GM13976 (cell line): ENCODE measurements at regions not wholly inside any gene's neighbourhood (a gene's known extent, or its start where the extent isn't known, plus 50 kb on each side); places are given as distances from the start of the nearest gene placed in this dataset.

Source experiments
- DNase-seq: peaks from one replicate; pipeline ENCODE4 v3.0.0; 2012; ENCODE audit warnings: low spot score
- CTCF ChIP-seq: IDR thresholded peaks from 2 replicates; pipeline ENCODE4 v1.5.1; 2012; ENCODE audit warnings: borderline replicate concordance, mild to moderate bottlenecking; ENCODE audit not compliant: insufficient read depth; ENCODE audit errors: extremely low read depth, missing control alignments, control extremely low read depth
- in situ Hi-C: fragments of 300-500 bp; cut with MboI; formaldehyde crosslinking; loops from one replicate; pipeline ENCODE4 v1.12.0; 2022; ENCODE audit warnings: low sequenced_read_pairs, mixed read lengths, inconsistent platforms; ENCODE audit not compliant: unreplicated experiment

DNA sequence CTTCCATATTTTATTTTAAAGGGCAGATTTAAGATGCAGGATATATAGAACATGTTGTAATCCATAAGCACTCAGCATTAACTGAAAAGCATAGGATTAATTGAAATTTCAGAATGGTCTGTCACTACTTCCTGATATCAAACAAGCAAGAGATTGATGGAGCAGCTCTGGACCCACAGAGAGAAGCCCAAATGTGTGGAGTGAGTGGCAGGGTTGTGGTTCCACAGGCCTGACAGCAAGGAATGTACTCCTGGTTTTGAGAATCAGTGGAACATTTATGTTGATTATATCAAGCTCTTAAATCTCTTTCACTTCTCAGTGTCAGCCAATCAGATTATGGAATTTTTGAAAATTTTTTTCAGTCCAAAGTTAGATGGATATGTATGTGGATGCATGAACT lies 267.6 kb upstream of the PRICKLE1 start:
- TF ChIP-seq CTCF, result no peak
- in situ Hi-C loops, result no loop called here
- DNase-seq, result no peak

GRCh38 chr12:42855362-42855950 lies 265.9 kb upstream of the PRICKLE1 start:
- in situ Hi-C loops, result no loop called here
- TF ChIP-seq CTCF, result no peak
- DNase-seq, result no peak

- TF ChIP-seq CTCF, result no peak
- in situ Hi-C loops, result no loop called here
- no peak for DNase-seq
These were observed 265.3 kb upstream of the PRICKLE1 start for GRCh38 chr12:42854826-42855225.

DNA sequence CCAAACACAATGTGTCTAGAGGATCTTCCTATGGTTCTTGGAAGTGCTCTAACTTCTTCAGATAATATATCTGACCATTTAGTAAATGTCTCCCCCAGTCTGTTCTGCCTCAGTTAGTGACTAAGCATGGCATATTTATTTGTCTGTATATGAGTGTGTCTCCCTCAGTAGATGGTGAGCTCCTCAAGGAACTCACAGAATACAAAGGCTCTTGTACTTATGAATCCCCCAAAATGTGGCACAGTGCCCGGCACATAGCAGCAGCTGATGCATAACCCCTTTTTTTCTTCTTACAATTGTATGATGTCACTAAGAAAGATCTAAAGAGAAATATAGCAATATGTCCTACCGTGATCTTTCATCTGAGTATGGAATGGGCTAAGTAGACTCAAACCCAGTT lies 264.7 kb upstream of the PRICKLE1 start:
- in situ Hi-C loops, result no loop called here
- TF ChIP-seq CTCF, result no peak
- DNase-seq, result no peak

GRCh38 chr12:42853370-42854140 lies 264.0 kb upstream of the PRICKLE1 start:
- TF ChIP-seq CTCF, result no peak
- in situ Hi-C loops, result no loop called here
- no peak for DNase-seq

DNA sequence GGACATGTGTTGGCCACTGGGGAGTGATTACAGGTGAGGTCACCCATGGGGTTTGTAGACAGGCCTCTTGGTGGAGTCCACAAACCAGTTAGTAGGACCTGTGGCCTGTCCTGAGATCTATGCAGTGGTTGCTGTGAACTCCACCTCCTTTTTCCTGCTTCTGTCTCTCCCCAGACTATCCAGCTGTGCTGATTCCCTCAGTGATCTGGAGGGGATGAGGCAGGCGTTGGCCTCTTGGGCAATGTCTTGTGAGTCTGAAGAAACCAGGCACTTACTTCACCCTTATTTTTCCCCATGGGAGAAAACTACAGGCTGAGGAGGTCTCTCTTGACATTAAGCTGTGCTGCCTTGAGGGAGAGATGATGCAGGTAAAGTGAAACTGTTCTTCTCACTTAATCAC lies 257.2 kb upstream of the PRICKLE1 start:
- TF ChIP-seq CTCF, result no peak
- in situ Hi-C loops, result no loop called here
- no peak for DNase-seq

DNA sequence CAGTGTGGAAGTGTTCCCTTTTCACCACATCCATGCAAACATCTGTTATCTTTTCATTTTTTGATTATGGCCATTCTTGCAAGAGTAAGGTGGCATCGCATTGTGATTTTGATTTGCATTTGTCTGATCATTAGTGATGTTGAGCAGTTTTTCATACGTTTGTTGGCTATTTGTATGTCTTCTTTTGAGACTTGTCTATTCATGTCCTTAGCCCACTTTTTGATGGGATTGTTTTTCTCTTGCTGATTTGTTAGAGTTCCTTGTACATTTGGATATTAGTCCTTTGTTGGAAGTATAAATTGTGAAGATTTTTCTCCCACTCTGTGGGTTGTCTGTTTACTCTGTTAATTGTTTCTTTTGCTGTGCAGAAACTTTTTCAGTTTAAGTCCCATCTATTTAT lies 244.5 kb upstream of the PRICKLE1 start:
- TF ChIP-seq CTCF, result no peak
- in situ Hi-C loops, result no loop called here
- no peak for DNase-seq
